ENCODE measurements at regions not wholly inside any gene's neighbourhood (a gene's known extent, or its start where the extent isn't known, plus 50 kb on each side); places are given as distances from the start of the nearest gene placed in this dataset.
"Not testable (repeated sequence)": the region's sequence is repeated elsewhere in the genome, so short reads cannot be mapped to it uniquely, and the experiment has no call there.

GRCh38 chr3:153221748-153222162 lies 59.7 kb downstream of the RAP2B start:
- peak; percentile 35 to 56 for DNase-seq (ENCODE audit: low read depth in 2 of 2)

GRCh38 chr3:153226877-153227276 lies 64.9 kb downstream of the RAP2B start:
- not testable (repeated sequence) for DNase-seq (ENCODE audit: low read depth in 2 of 2)

GRCh38 chr3:153230427-153230826 lies 68.4 kb downstream of the RAP2B start:
- DNase-seq (ENCODE audit: low read depth in 2 of 2): not testable (repeated sequence)

- not testable (repeated sequence) for DNase-seq (ENCODE audit: low read depth in 2 of 2)
Measured at GRCh38 chr3:153231245-153231644, 69.2 kb downstream of the RAP2B start.

- not testable (repeated sequence) for DNase-seq (ENCODE audit: low read depth in 2 of 2)
Measured at GRCh38 chr3:153232050-153232752, 70.2 kb downstream of the RAP2B start.

GRCh38 chr3:153232851-153233271 lies 70.8 kb downstream of the RAP2B start:
- no peak for DNase-seq (ENCODE audit: low read depth in 2 of 2)

- no peak for DNase-seq (ENCODE audit: low read depth in 2 of 2)
Measured at GRCh38 chr3:153233986-153234385, 72.0 kb downstream of the RAP2B start.

- peak in 1 of 2 donors; percentile 5 for DNase-seq (ENCODE audit: low read depth in 2 of 2)
Measured at GRCh38 chr3:153242896-153243295, 80.9 kb downstream of the RAP2B start.

GRCh38 chr3:153244961-153245360 lies 82.9 kb downstream of the RAP2B start:
- DNase-seq (ENCODE audit: low read depth in 2 of 2): no peak

GRCh38 chr3:153245661-153246060 lies 83.6 kb downstream of the RAP2B start:
- DNase-seq (ENCODE audit: low read depth in 2 of 2): no peak

- DNase-seq (ENCODE audit: low read depth in 2 of 2): no peak
Measured at GRCh38 chr3:153246331-153246730, 84.3 kb downstream of the RAP2B start.

- no peak for DNase-seq (ENCODE audit: low read depth in 2 of 2)
Measured at GRCh38 chr3:153246806-153247205, 84.8 kb downstream of the RAP2B start.

- no peak for DNase-seq (ENCODE audit: low read depth in 2 of 2)
Measured at GRCh38 chr3:153247331-153248330, 85.6 kb downstream of the RAP2B start.

- not testable (repeated sequence) for DNase-seq (ENCODE audit: low read depth in 2 of 2)
Measured at GRCh38 chr3:153248835-153249234, 86.8 kb downstream of the RAP2B start.

GRCh38 chr3:153249906-153250305 lies 87.9 kb downstream of the RAP2B start:
- no peak for DNase-seq (ENCODE audit: low read depth in 2 of 2)

GRCh38 chr3:153250446-153250845 lies 88.4 kb downstream of the RAP2B start:
- no peak for DNase-seq (ENCODE audit: low read depth in 2 of 2)

GRCh38 chr3:153252963-153253362 lies 90.9 kb downstream of the RAP2B start:
- no peak for DNase-seq (ENCODE audit: low read depth in 2 of 2)

- no peak for DNase-seq (ENCODE audit: low read depth in 2 of 2)
Measured at GRCh38 chr3:153254361-153254760, 92.3 kb downstream of the RAP2B start.

GRCh38 chr3:153257673-153258351 lies 95.8 kb downstream of the RAP2B start:
- no peak for DNase-seq (ENCODE audit: low read depth in 2 of 2)

GRCh38 chr3:153259956-153260355 lies 97.9 kb downstream of the RAP2B start:
- DNase-seq (ENCODE audit: low read depth in 2 of 2): no peak

- no peak for DNase-seq (ENCODE audit: low read depth in 2 of 2)
Measured at GRCh38 chr3:153260681-153261080, 98.7 kb downstream of the RAP2B start.

- no peak for DNase-seq (ENCODE audit: low read depth in 2 of 2)
Measured at GRCh38 chr3:153266619-153267018, 104.6 kb downstream of the RAP2B start.

All from activated CD8-positive, alpha-beta memory T cell treated with anti-CD3 and anti-CD28 coated beads for 4 hours (primary cell).